ENCODE measurements at regions not wholly inside any gene's neighbourhood (a gene's known extent, or its start where the extent isn't known, plus 50 kb on each side); places are given as distances from the start of the nearest gene placed in this dataset.

DNA sequence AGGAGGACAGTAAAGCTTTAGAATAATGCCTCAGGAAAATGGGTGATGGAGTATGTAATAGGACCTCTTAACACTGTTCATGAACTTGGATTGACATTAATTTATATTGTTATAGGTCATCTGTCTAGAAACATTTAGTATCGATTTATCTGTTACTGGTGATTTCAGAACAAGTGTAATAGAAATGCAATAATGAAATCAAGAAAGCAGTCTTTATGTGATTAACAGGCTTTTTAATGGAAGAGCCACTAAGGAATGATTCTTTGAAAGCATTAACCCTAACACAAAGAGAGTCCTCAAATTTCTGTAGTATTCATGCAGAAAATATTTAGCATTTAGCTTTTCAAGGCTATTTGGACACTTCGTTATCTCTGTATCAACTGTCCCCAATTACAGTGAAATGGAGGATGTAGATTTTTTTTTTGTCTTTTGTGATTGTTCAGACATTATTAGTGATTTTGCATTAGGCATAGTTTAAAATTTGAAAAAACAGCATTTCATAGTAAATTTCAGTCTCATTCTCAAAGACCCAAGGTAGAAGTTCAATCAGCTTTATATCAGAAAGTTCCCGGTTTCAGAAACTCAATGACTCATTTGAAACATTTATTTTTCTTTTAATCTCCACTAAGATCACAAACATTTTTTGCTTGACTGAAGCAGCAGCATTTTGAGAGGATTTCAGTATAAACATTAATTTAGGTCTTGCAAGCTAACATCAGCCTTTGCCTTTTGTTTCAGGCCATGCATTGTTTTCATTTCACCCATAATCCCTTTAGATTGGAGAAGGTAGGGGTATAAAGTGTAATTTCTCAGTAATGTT is 56.3 kb downstream of the AGTR2 start:
- no peak for DNase-seq (ENCODE audit: low read depth)

DNA sequence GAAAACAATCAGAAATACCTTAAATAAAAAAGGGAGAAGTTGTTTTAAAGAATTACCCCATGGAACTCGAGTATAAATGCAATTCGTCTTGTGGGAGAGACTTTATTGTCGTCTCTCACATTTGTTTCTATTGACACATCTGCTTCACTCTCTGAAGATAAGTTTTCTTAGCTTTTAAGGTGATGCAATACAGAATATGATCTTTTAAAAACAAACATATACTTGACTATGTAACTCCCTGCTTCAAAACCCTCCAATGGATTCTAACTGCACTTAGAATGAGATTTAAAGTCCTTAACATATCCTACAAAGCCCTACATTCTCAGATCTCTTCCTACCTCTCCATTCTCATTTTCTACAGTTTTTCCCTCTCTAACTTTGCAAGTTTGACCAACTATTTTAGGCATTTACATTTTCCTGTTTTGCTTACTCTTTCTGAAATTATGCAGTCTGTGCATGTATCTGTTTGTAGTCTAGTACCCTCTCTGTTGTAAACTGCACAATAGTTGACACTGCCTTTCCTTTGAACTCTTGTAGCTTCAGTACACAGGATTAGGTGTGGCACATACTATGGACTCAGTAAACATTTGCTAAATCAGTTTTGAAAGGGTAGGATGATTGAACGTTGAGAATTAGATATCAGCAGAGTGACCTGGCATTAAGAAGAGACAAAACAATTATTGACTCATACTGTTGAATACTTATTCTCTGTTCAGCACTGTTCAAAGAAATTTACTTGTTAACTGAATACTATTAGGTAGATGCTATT is 59.8 kb downstream of the AGTR2 start:
- DNase-seq (ENCODE audit: low read depth), result no peak

DNA sequence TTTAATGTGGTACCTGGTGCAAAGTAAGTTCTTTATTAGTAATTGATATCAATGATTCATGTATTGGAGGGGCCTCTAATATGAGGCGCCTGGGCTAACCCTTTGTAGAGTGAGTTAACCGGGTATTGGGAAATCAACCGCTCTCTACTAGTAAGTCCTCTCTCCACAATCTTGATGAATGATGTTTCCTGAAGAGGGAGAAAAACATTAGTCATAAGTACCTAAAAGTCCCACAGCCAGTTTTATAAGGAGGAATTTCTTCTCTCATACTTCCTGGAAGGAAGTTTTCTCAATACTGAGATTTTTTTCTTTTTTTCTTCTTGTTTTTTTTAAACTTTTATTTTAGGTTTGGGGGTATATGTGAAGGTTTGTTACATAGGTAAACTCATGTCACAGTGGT is 62.3 kb downstream of the AGTR2 start:
- DNase-seq (ENCODE audit: low read depth), result peak; percentile 89

GRCh38 chrX:116236666-116237065 is 66.1 kb downstream of the AGTR2 start:
- no peak for DNase-seq (ENCODE audit: low read depth)

DNA sequence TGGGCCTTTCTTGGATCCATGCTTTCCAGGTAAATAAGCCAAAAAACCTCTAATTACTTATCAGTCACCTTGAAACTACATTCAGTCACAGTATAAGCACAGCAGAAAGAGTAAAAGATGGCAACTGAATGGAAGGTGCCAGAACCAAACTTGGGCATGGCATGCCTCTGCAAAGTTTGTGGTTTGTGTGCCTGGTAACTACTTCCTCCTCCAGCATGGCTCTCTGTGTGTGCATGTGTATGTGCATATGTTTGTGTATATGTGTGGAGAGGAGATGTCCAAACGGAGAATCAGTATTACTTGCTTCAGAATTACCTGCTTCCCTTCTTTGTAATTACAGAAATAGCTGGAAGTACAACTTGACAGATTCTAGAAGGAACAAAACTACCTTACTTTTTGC is 67.5 kb downstream of the AGTR2 start:
- no peak for DNase-seq (ENCODE audit: low read depth)

- DNase-seq (ENCODE audit: low read depth), result peak; percentile 24
Measured at GRCh38 chrX:116238567-116239255, 68.2 kb downstream of the AGTR2 start.

GRCh38 chrX:116239944-116240840 is 69.6 kb downstream of the AGTR2 start:
- DNase-seq (ENCODE audit: low read depth), result peak; percentile 52

- DNase-seq (ENCODE audit: low read depth), result no peak
Measured at GRCh38 chrX:116241001-116241400, 70.5 kb downstream of the AGTR2 start.

DNA sequence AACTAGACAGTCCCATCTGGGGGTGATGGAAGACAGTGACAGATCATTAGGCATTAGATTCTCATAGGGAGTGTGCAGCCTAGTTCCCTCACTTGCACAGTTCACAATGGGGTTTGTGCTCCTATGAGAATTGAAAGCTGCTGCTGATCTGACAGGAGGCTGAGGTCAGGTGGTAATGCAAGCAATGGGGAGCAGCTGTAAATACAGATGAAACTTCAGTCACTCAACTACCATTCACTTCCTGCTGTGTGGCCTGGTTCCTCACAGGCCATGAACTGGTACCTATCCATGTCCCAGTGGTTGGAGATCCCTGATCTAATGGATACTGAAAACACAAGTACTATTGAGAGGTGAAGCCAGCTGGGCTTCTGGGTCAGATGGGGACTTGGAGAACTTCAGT is 72.5 kb downstream of the AGTR2 start:
- no peak for DNase-seq (ENCODE audit: low read depth)

DNA sequence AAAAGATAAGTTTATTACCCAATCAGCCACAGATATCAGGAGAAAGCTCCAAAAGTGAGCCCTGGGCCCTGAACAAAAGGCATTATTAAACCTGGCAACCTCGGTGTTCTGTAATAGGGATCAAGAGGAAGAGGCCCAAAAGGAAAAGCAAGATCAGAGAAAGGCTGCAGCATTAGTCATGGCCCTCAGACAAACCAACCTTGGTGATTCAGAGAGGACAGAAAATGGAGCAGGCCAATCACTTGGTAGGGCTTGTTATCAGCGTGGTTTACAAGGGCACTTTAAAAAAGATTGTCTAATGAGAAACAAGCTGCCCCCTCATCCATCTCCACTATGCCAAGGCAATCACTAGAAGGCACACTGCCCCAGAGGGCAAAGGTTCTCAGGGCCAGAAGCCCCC is 75.7 kb downstream of the AGTR2 start:
- DNase-seq (ENCODE audit: low read depth), result peak; percentile 82

- DNase-seq (ENCODE audit: low read depth), result no peak
Measured at GRCh38 chrX:116267511-116268040, 97.0 kb downstream of the AGTR2 start.

DNA sequence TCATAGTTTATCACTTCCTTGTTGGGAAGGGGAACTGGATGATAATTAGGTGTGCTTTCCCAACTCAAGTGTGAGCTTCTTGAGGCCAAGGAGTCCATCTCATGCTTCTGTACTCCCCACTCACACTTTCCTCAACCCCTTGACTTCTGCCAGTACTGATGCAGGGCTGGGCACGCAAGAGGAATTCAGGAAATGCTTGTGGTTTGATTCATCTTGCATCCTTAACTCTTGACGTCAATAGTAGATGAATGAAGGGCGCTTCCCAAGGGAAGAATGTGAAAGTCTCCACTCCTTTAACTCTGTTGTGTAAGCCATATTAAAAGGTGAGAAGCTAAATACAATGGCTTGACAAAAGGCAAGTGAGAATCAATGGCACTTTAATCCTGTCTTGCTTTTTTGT is 101.8 kb downstream of the AGTR2 start:
- peak; percentile 95 for DNase-seq (ENCODE audit: low read depth)

- DNase-seq (ENCODE audit: low read depth), result no peak
Measured at GRCh38 chrX:116272861-116273260, 102.3 kb downstream of the AGTR2 start.

- no peak for DNase-seq (ENCODE audit: low read depth)
Measured at GRCh38 chrX:116276261-116276660, 105.7 kb downstream of the AGTR2 start.

DNA sequence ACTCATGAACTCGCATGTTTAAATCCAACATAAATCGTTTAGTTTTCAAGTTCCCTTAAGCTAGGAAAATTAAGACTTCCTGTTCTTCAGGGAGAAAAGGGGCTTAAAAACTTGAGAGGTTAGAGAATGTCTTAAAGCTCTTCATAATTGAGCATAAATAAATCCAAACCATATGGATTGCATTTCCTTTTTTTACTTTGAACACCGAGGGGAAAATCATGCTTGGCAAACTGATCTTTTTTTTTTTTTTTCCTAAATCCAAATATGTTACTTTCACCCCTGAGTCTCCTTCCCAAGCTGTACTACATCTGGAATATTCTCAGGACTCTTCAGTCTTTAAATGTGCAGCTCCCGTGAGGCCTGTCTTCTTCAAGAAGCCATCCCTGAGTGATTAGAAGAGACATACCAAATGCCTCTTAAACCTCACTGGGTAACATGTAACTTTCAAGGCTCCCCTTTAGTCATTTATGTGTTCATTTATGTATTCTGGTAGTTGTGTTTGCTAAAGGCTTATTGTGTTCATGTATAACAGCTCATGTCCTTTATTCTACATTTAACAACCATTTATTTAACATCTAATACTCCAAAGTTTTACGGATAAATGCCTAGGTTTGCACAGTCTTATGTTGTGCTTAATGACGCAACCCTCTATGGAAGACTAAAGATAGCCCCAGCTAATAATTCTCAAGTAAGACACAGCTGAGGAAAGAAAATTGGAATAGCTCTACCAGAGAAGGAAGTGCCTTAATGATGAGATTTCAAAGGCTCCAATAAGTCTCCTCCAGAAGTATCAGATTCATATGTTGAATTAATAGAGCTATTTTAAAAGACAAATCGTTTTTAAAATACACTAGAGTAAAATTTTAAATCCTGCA is 107.0 kb downstream of the AGTR2 start:
- DNase-seq (ENCODE audit: low read depth), result no peak

DNA sequence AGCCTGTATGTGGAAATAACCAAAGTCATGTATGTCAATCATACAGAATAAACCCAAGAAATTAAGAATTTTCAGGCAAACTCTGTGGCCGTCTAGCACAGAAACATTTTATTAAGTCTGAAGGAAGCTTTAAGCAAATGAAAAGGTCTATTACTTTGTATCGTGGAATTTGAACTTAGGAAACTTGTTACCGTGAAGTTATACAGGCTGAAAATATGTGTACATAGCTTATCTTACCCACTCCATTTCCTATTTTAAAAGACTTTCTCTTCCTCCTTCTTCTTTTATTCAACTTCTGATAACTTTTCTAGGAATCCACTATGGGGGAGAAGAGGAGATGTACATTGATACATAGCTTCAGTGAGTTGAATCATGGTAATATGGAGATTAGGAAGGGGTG is 108.3 kb downstream of the AGTR2 start:
- no peak for DNase-seq (ENCODE audit: low read depth)

DNA sequence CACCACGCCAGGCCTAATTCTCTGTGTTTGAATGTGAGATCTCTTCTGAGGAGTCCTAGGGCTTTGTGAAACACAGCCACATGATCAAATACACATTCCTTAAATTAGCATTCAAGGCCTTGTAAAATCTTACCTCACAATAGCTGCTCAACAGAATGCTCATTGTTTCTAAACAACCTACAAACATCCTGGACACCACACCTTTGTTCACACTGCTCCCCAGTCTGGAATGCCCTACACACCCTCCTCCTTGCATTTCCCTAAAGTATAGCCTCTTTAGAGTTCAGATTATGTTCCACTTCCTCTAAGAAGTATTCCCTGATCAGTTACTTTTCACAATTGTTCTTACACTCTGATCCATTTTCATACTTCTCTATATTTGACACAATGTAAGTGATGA is 110.6 kb downstream of the AGTR2 start:
- no peak for DNase-seq (ENCODE audit: low read depth)

DNA sequence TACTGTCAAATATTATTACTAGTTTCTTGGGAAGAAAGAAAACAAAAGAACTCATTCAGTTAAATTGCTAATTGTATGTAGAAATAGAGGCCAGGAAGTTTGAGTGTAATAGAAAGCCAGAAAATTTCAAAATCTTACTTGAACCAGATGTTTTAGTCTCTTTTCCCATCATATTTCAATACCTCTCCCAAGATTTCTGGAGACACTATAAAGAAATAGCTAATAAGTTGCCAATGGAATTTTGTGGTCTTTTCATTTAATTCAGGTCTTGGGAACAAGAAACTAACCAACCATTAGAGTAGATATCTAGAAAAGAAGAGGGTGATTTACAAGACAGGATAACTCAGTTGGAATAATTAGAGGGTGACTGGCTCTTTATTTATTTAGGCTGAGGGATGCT is 112.2 kb downstream of the AGTR2 start:
- no peak for DNase-seq (ENCODE audit: low read depth)

GRCh38 chrX:116284400-116284799 is 113.9 kb downstream of the AGTR2 start:
- no peak for DNase-seq (ENCODE audit: low read depth)

- DNase-seq (ENCODE audit: low read depth), result no peak
Measured at GRCh38 chrX:116285501-116285900, 115.0 kb downstream of the AGTR2 start.
